ENCODE measurements at regions not wholly inside any gene's neighbourhood (a gene's known extent, or its start where the extent isn't known, plus 50 kb on each side); places are given as distances from the start of the nearest gene placed in this dataset.
"Not testable (repeated sequence)": the region's sequence is repeated elsewhere in the genome, so short reads cannot be mapped to it uniquely, and the experiment has no call there.

- DNase-seq = no peak
Observed at GRCh38 chr13:87736849-87737385, 65.7 kb downstream of the SLITRK5 start.

GRCh38 chr13:87754097-87754496 is 82.9 kb downstream of the SLITRK5 start:
- no peak for DNase-seq

GRCh38 chr13:87769445-87769844 is 98.3 kb downstream of the SLITRK5 start:
- no peak for DNase-seq

- no peak for DNase-seq
Observed at GRCh38 chr13:87777387-87777786, 106.2 kb downstream of the SLITRK5 start.

- DNase-seq = no peak
Observed at GRCh38 chr13:87778128-87778527, 107.0 kb downstream of the SLITRK5 start.

- no peak for DNase-seq
Observed at GRCh38 chr13:87779426-87779825, 108.3 kb downstream of the SLITRK5 start.

GRCh38 chr13:87783366-87783765 is 112.2 kb downstream of the SLITRK5 start:
- no peak for DNase-seq

GRCh38 chr13:87788363-87788762 is 117.2 kb downstream of the SLITRK5 start:
- no peak for DNase-seq

- no peak for DNase-seq
Observed at GRCh38 chr13:87792878-87793277, 121.7 kb downstream of the SLITRK5 start.

- no peak for DNase-seq
Observed at GRCh38 chr13:87798536-87798935, 127.4 kb downstream of the SLITRK5 start.

GRCh38 chr13:87810391-87810801 is 139.2 kb downstream of the SLITRK5 start:
- no peak for DNase-seq

GRCh38 chr13:87810920-87811344 is 139.8 kb downstream of the SLITRK5 start:
- DNase-seq = no peak

- DNase-seq = no peak
Observed at GRCh38 chr13:87814403-87814802, 143.2 kb downstream of the SLITRK5 start.

- no peak for DNase-seq
Observed at GRCh38 chr13:87820241-87820640, 149.1 kb downstream of the SLITRK5 start.

GRCh38 chr13:87821512-87821911 is 150.3 kb downstream of the SLITRK5 start:
- DNase-seq = no peak

GRCh38 chr13:87826301-87826700 is 155.1 kb downstream of the SLITRK5 start:
- not testable (repeated sequence) for DNase-seq

GRCh38 chr13:87827479-87827878 is 156.3 kb downstream of the SLITRK5 start:
- no peak for DNase-seq

- DNase-seq = no peak
Observed at GRCh38 chr13:87837522-87837921, 166.4 kb downstream of the SLITRK5 start.

- no peak for DNase-seq
Observed at GRCh38 chr13:87837946-87838345, 166.8 kb downstream of the SLITRK5 start.

GRCh38 chr13:87851410-87851809 is 180.2 kb downstream of the SLITRK5 start:
- no peak for DNase-seq

GRCh38 chr13:87855553-87855952 is 184.4 kb downstream of the SLITRK5 start:
- DNase-seq = no peak

- DNase-seq = no peak
Observed at GRCh38 chr13:87859261-87859660, 188.1 kb downstream of the SLITRK5 start.

- DNase-seq = no peak
Observed at GRCh38 chr13:87867426-87867825, 196.3 kb downstream of the SLITRK5 start.

GRCh38 chr13:87868731-87869130 is 197.6 kb downstream of the SLITRK5 start:
- DNase-seq = no peak

GRCh38 chr13:87872813-87873212 is 201.6 kb downstream of the SLITRK5 start:
- DNase-seq = no peak

- no peak for DNase-seq
Observed at GRCh38 chr13:87877477-87877876, 206.3 kb downstream of the SLITRK5 start.

Measured in activated CD4-positive, alpha-beta T cell treated with anti-CD3 and anti-CD28 coated beads, Interleukin-2, Interleukin-6, amounts not matched to agents 100 ng/mL and 50 ng/mL, durations not matched to agents 16 hours and 8 hours (primary cell).